K562 (cell line): ENCODE measurements at regions not wholly inside any gene's neighbourhood (a gene's known extent, or its start where the extent isn't known, plus 50 kb on each side); places are given as distances from the start of the nearest gene placed in this dataset.

Experiments used
- FUS ChIP-seq: fragments of 200-400 bp; formaldehyde crosslinking; optimal IDR thresholded peaks from 2 replicates; pipeline ENCODE3; 2017; ENCODE audit warnings: low read depth, low read length
- HEY1 ChIP-seq: fragments of 250-450 bp; sonication (Bioruptor Pico); IDR thresholded peaks from 2 replicates; pipeline ENCODE4 v1.5.0; 2020; ENCODE audit warnings: mild to moderate bottlenecking, moderate library complexity, borderline replicate concordance
- HMG20A ChIP-seq: fragments of 450-650 bp; formaldehyde crosslinking; conservative IDR thresholded peaks from 2 replicates; pipeline ENCODE4 v1.4.0; 2020; ENCODE audit warnings: mild to moderate bottlenecking, mixed read lengths
- HMG20B ChIP-seq: fragments of 250-450 bp; sonication (Bioruptor Pico); IDR thresholded peaks from 2 replicates; pipeline ENCODE4 v1.5.0; 2021; ENCODE audit warnings: mild to moderate bottlenecking
- ILF3 ChIP-seq: fragments of 450-650 bp; IDR thresholded peaks from 2 replicates; pipeline ENCODE4 v1.6.1; 2018; ENCODE audit warnings: antibody characterized with exemption, mild to moderate bottlenecking, moderate library complexity, borderline replicate concordance
- MAFF ChIP-seq: IDR thresholded peaks from 2 replicates; pipeline ENCODE4 v1.6.1; 2012; ENCODE audit warnings: low read length, improper control_type of control experiment
- MCM2 ChIP-seq: fragments of 450-650 bp; IDR thresholded peaks from 2 replicates; pipeline ENCODE4 v1.6.1; 2017; ENCODE audit warnings: low read depth, mild to moderate bottlenecking
- NFIC ChIP-seq: fragments of 450-650 bp; IDR thresholded peaks from 2 replicates; pipeline ENCODE4 v1.6.1; 2017; ENCODE audit warnings: mild to moderate bottlenecking, inconsistent platforms
- PHF21A ChIP-seq: fragments of 450-650 bp; IDR thresholded peaks from 2 replicates; pipeline ENCODE4 v1.6.1; 2017; ENCODE audit warnings: low read depth, borderline replicate concordance
- POU5F1 ChIP-seq: fragments of 150-350 bp; IDR thresholded peaks from 2 replicates; pipeline ENCODE4 v1.6.1; 2014; ENCODE audit warnings: borderline replicate concordance, low read length, low read depth, mild to moderate bottlenecking; ENCODE audit not compliant: partially characterized antibody
- RCOR1 ChIP-seq, 2 experiments: IDR thresholded peaks; 2 replicates each; pipeline ENCODE4 v1.6.1; 2012; ENCODE audit warnings: low read depth in 2 of 2, low read length in 2 of 2, borderline replicate concordance in 1 of 2, improper control_type of control experiment in 1 of 2
- STAT5B ChIP-seq: fragments of 250-450 bp; sonication (Bioruptor Pico); IDR thresholded peaks from 2 replicates; pipeline ENCODE4 v1.8.0; 2021; ENCODE audit warnings: mild to moderate bottlenecking, inconsistent platforms
- YBX1 ChIP-seq: fragments of 450-650 bp; IDR thresholded peaks from 2 replicates; pipeline ENCODE4 v1.7.1; 2016; ENCODE audit warnings: mild to moderate bottlenecking
- ZNF384 ChIP-seq: IDR thresholded peaks from 2 replicates; pipeline ENCODE4 v1.6.1; 2012; ENCODE audit warnings: low read depth, low read length, improper control_type of control experiment
- TF ChIP-seq, protein P1 (sequence below), 2 experiments: fragments of 450-650 bp in 1 of 2; sonication (generic) in 1 of 2; formaldehyde crosslinking in 1 of 2; IDR thresholded peaks in 1 of 2; conservative IDR thresholded peaks in 1 of 2; 2 replicates each; pipeline versions ENCODE4 v1.6.1 to v1.8.1; 2016 to 2023; ENCODE audit warnings: mild to moderate bottlenecking in 2 of 2, moderate library complexity in 2 of 2, inconsistent platforms in 1 of 2, missing genetic modification reagents in 1 of 2
- TF ChIP-seq, protein P2 (sequence below), 2 experiments: fragments of 250-450 bp in 1 of 2; fragments of 450-650 bp in 1 of 2; sonication (Bioruptor Pico) in 1 of 2; IDR thresholded peaks; 2 replicates each; pipeline versions ENCODE4 v1.6.1 to v1.8.0; 2016 to 2021; ENCODE audit warnings: mild to moderate bottlenecking in 2 of 2, moderate library complexity in 2 of 2, missing compliant biosample characterization in 1 of 2, missing genetic modification characterization in 1 of 2
- TF ChIP-seq, protein P3 (sequence below), 2 experiments: fragments of 200-800 bp in 1 of 2; sonication (Bioruptor generic) in 1 of 2; sonication (generic) in 1 of 2; formaldehyde crosslinking in 1 of 2; IDR thresholded peaks in 1 of 2; conservative IDR thresholded peaks in 1 of 2; 2 replicates each; pipeline versions ENCODE4 v1.5.0 to v1.6.1; 2016 to 2020; ENCODE audit warnings: missing compliant biosample characterization in 1 of 2, missing genetic modification characterization in 1 of 2, missing genetic modification reagents in 1 of 2
- TF ChIP-seq, protein P4 (sequence below): sonication (generic); formaldehyde crosslinking; IDR thresholded peaks from 2 replicates; pipeline ENCODE4 v1.8.0; 2023; ENCODE audit warnings: missing genetic modification reagents, mild to moderate bottlenecking, borderline replicate concordance

DNA sequence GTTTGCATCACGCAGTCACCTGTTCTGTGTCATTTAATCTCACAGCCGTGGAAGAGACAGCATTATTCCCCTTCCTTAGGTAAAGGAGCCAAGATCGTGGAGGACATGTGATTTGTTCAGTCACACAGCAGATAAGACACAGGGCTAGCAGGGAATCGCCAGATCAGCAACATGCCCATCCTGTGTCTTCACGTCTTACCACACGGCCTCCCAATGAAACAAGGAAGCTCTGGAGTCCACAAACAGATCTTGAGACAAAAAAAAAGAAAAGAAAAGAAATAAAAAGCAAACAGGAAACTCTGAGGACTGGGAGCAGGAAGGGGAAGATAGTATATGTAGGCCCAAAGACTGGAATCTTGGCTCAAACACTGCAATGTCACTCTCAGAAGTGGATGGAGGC lies 155.3 kb downstream of the ADSS2 start (continued):
- TF ChIP-seq, protein P1, sequence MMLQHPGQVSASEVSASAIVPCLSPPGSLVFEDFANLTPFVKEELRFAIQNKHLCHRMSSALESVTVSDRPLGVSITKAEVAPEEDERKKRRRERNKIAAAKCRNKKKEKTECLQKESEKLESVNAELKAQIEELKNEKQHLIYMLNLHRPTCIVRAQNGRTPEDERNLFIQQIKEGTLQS (IDR thresholded peaks at IDR 0.05), result 0 out of 2 replicates have a peak, but pooled peaks have one; percentile 4
- TF ChIP-seq, protein P1 (CRISPR knock-in tag; conservative IDR thresholded peaks at IDR 0.05), result no peak
- TF ChIP-seq HMG20B (no peak), FUS (no peak), NFIC (no peak), STAT5B (no peak), ILF3 (no peak), PHF21A (no peak), YBX1 (no peak), HMG20A (CRISPR knock-in tag) (no peak), MAFF (peak; percentile 46; the same call in 1 of the 2 replicates), HEY1 (CRISPR knock-in tag) (0 out of 2 replicates have a peak, but pooled peaks have one; percentile 8), ZNF384 (no peak), MCM2 (no peak), RCOR1 (IDR thresholded peaks at IDR 0.05; ENCODE audit: borderline replicate concordance in 1 of 2, low read depth in 2 of 2, low read length in 2 of 2) (peak in 1 of 2 experiments; percentile 57; a peak in 1 of 4 replicates), POU5F1 (no peak)
- TF ChIP-seq, protein P2, sequence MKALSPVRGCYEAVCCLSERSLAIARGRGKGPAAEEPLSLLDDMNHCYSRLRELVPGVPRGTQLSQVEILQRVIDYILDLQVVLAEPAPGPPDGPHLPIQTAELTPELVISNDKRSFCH (CRISPR knock-in tag; IDR thresholded peaks at IDR 0.05), result no peak
- TF ChIP-seq, protein P2 (tag; IDR thresholded peaks at IDR 0.05), result no peak
- TF ChIP-seq, protein P3, sequence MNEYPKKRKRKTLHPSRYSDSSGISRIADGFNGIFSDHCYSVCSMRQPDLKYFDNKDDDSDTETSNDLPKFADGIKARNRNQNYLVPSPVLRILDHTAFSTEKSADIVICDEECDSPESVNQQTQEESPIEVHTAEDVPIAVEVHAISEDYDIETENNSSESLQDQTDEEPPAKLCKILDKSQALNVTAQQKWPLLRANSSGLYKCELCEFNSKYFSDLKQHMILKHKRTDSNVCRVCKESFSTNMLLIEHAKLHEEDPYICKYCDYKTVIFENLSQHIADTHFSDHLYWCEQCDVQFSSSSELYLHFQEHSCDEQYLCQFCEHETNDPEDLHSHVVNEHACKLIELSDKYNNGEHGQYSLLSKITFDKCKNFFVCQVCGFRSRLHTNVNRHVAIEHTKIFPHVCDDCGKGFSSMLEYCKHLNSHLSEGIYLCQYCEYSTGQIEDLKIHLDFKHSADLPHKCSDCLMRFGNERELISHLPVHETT (CRISPR knock-in tag; conservative IDR thresholded peaks at IDR 0.05 in 1 of 2, IDR thresholded peaks at IDR 0.05 in 1 of 2), result no peak
- TF ChIP-seq, protein P4, sequence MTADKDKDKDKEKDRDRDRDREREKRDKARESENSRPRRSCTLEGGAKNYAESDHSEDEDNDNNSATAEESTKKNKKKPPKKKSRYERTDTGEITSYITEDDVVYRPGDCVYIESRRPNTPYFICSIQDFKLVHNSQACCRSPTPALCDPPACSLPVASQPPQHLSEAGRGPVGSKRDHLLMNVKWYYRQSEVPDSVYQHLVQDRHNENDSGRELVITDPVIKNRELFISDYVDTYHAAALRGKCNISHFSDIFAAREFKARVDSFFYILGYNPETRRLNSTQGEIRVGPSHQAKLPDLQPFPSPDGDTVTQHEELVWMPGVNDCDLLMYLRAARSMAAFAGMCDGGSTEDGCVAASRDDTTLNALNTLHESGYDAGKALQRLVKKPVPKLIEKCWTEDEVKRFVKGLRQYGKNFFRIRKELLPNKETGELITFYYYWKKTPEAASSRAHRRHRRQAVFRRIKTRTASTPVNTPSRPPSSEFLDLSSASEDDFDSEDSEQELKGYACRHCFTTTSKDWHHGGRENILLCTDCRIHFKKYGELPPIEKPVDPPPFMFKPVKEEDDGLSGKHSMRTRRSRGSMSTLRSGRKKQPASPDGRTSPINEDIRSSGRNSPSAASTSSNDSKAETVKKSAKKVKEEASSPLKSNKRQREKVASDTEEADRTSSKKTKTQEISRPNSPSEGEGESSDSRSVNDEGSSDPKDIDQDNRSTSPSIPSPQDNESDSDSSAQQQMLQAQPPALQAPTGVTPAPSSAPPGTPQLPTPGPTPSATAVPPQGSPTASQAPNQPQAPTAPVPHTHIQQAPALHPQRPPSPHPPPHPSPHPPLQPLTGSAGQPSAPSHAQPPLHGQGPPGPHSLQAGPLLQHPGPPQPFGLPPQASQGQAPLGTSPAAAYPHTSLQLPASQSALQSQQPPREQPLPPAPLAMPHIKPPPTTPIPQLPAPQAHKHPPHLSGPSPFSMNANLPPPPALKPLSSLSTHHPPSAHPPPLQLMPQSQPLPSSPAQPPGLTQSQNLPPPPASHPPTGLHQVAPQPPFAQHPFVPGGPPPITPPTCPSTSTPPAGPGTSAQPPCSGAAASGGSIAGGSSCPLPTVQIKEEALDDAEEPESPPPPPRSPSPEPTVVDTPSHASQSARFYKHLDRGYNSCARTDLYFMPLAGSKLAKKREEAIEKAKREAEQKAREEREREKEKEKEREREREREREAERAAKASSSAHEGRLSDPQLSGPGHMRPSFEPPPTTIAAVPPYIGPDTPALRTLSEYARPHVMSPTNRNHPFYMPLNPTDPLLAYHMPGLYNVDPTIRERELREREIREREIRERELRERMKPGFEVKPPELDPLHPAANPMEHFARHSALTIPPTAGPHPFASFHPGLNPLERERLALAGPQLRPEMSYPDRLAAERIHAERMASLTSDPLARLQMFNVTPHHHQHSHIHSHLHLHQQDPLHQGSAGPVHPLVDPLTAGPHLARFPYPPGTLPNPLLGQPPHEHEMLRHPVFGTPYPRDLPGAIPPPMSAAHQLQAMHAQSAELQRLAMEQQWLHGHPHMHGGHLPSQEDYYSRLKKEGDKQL (CRISPR knock-in tag), result no peak
